Epidermal melanocyte (primary cell): ENCODE measurements at regions not wholly inside any gene's neighbourhood (a gene's known extent, or its start where the extent isn't known, plus 50 kb on each side); places are given as distances from the start of the nearest gene placed in this dataset.

Source experiments
- DNase-seq: peaks from one replicate; pipeline ENCODE4 v3.0.0; 2011; ENCODE audit warnings: low spot score; ENCODE audit not compliant: insufficient read length

- no peak for DNase-seq
Observed at GRCh38 chr2:59594671-59595222, 958.7 kb downstream of the BCL11A start.

- DNase-seq = no peak
Observed at GRCh38 chr2:59590798-59591197, 962.7 kb downstream of the BCL11A start.

GRCh38 chr2:59589881-59590280 lies 963.6 kb downstream of the BCL11A start:
- DNase-seq = no peak

- DNase-seq = no peak
Observed at GRCh38 chr2:59588286-59588685, 965.2 kb downstream of the BCL11A start.

- no peak for DNase-seq
Observed at GRCh38 chr2:59586176-59586575, 967.3 kb downstream of the BCL11A start.

GRCh38 chr2:59585655-59586054 lies 967.8 kb downstream of the BCL11A start:
- no peak for DNase-seq

GRCh38 chr2:59584958-59585357 lies 968.5 kb downstream of the BCL11A start:
- DNase-seq = no peak

- DNase-seq = no peak
Observed at GRCh38 chr2:59583173-59583765, 970.2 kb downstream of the BCL11A start.

- no peak for DNase-seq
Observed at GRCh38 chr2:59578349-59578748, 975.1 kb downstream of the BCL11A start.

GRCh38 chr2:59575191-59575590 lies 978.3 kb downstream of the BCL11A start:
- DNase-seq = no peak

GRCh38 chr2:59572227-59572626 lies 981.2 kb downstream of the BCL11A start:
- DNase-seq = no peak

- no peak for DNase-seq
Observed at GRCh38 chr2:59570818-59571217, 982.6 kb downstream of the BCL11A start.

- no peak for DNase-seq
Observed at GRCh38 chr2:59569124-59569523, 984.3 kb downstream of the BCL11A start.

GRCh38 chr2:59568461-59568860 lies 985.0 kb downstream of the BCL11A start:
- no peak for DNase-seq

- no peak for DNase-seq
Observed at GRCh38 chr2:59567151-59567550, 986.3 kb downstream of the BCL11A start.

GRCh38 chr2:59566739-59567138 lies 986.7 kb downstream of the BCL11A start:
- no peak for DNase-seq

GRCh38 chr2:59561281-59561680 lies 992.2 kb downstream of the BCL11A start:
- DNase-seq = no peak

- DNase-seq = no peak
Observed at GRCh38 chr2:59560769-59561168, 992.7 kb downstream of the BCL11A start.

- no peak for DNase-seq
Observed at GRCh38 chr2:59540864-59541263, 1012.6 kb downstream of the BCL11A start.

- DNase-seq = no peak
Observed at GRCh38 chr2:59538398-59538911, 1015.0 kb downstream of the BCL11A start.

- DNase-seq = no peak
Observed at GRCh38 chr2:59532808-59533207, 1020.6 kb downstream of the BCL11A start.

GRCh38 chr2:59530258-59530657 lies 1023.2 kb downstream of the BCL11A start:
- no peak for DNase-seq

GRCh38 chr2:59529726-59530125 lies 1023.7 kb downstream of the BCL11A start:
- DNase-seq = no peak
